ENCODE measurements at regions not wholly inside any gene's neighbourhood (a gene's known extent, or its start where the extent isn't known, plus 50 kb on each side); places are given as distances from the start of the nearest gene placed in this dataset.

DNA sequence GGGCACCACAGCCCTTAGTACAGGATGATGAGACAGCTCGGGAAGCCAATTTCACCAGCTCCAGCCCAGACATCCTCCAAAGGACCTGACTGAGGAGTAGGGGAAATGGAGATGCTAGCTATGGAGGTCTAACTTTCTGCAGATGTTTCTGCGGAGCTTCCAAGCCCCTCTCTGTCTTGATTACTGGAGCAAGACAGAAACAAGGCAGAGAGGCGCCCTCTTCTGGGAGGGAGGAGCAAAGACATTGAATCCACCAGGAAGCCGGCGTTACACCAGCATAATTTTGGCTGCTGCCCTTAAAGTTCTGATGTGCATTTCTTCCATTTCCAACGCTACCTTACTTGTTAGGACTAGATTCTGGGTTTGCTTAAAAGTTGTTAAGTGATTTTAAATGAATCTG, 107.3 kb upstream of the HSD17B12 start:
- TF ChIP-seq, protein P1, sequence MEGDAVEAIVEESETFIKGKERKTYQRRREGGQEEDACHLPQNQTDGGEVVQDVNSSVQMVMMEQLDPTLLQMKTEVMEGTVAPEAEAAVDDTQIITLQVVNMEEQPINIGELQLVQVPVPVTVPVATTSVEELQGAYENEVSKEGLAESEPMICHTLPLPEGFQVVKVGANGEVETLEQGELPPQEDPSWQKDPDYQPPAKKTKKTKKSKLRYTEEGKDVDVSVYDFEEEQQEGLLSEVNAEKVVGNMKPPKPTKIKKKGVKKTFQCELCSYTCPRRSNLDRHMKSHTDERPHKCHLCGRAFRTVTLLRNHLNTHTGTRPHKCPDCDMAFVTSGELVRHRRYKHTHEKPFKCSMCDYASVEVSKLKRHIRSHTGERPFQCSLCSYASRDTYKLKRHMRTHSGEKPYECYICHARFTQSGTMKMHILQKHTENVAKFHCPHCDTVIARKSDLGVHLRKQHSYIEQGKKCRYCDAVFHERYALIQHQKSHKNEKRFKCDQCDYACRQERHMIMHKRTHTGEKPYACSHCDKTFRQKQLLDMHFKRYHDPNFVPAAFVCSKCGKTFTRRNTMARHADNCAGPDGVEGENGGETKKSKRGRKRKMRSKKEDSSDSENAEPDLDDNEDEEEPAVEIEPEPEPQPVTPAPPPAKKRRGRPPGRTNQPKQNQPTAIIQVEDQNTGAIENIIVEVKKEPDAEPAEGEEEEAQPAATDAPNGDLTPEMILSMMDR (IDR thresholded peaks at IDR 0.05): no peak
- TF ChIP-seq EZH2 (IDR thresholded peaks at IDR 0.05; ENCODE audit: borderline replicate concordance, insufficient read depth, low read depth, low read length, poor library complexity, severe bottlenecking): no peak

All from B cell (primary cell).